Stomach (tissue), 8 donors: ENCODE measurements at regions not wholly inside any gene's neighbourhood (a gene's known extent, or its start where the extent isn't known, plus 50 kb on each side); places are given as distances from the start of the nearest gene placed in this dataset.

ENCODE experiments used
- DNase-seq, 2 donors: peaks; one replicate each; pipeline versions ENCODE4 v3.0.0 to v3.0.0-alpha.2; 2013 to 2019
- H3K27ac ChIP-seq, 5 donors: fragments of 200-600 bp in 4 of 5; sonication (generic) in 4 of 5; one replicate each; pipeline ENCODE4 v1.5.1; 2013 to 2019; ENCODE audit warnings: mild to moderate bottlenecking in 1 of 5, moderate library complexity in 1 of 5
- H3K27me3 ChIP-seq, 3 donors: fragments of 200-600 bp; sonication (generic); one replicate each; pipeline ENCODE4 v1.5.1; 2017 to 2019; ENCODE audit warnings: mixed run types in 1 of 3
- H3K36me3 ChIP-seq, 4 donors: fragments of 200-600 bp; sonication (generic); 1 replicate in 3 of 4; 2 replicates in 1 of 4; pipeline ENCODE4 v1.5.1; 2016 to 2019
- H3K4me1 ChIP-seq, 4 donors: fragments of 200-600 bp; sonication (generic); one replicate each; pipeline ENCODE4 v1.5.1; 2016 to 2019
- H3K4me3 ChIP-seq, 4 donors: fragments of 200-600 bp; sonication (generic) in 3 of 4; one replicate each; pipeline ENCODE4 v1.5.1; 2016 to 2019; ENCODE audit warnings: mild to moderate bottlenecking in 1 of 4
- H3K9me3 ChIP-seq, 4 donors: fragments of 200-600 bp; sonication (generic); one replicate each; pipeline ENCODE4 v1.5.1; 2016 to 2019
- CTCF ChIP-seq, 7 experiments: fragments of 450-650 bp in 4 of 7; fragments of 200-600 bp in 3 of 7; sonication (generic) in 3 of 7; IDR thresholded peaks; one replicate each; pipeline ENCODE4 v1.5.1; 2016 to 2019; ENCODE audit warnings: antibody characterized with exemption in 7 of 7, control low read depth in 2 of 7, mild to moderate bottlenecking in 1 of 7
- EP300 ChIP-seq: sonication (generic); formaldehyde crosslinking; IDR thresholded peaks from one replicate; pipeline ENCODE4 v1.6.1; 2017; ENCODE audit warnings: antibody characterized with exemption
- POLR2A ChIP-seq, 4 donors: fragments of 450-650 bp; IDR thresholded peaks; one replicate each; pipeline ENCODE4 v1.6.1; 2016; ENCODE audit warnings: antibody characterized with exemption in 4 of 4, control low read depth in 2 of 4, mild to moderate bottlenecking in 1 of 4, moderate library complexity in 1 of 4
- POLR2AphosphoS5 ChIP-seq, 3 donors: sonication (generic); formaldehyde crosslinking; IDR thresholded peaks; one replicate each; pipeline ENCODE4 v1.6.1; 2016; ENCODE audit warnings: antibody characterized with exemption in 3 of 3
- WGBS, 5 donors: extraction: QIAGEN DNeasy Blood & Tissue Kit in 3 of 5; methylation state at CpG; one replicate each; pipeline versions ENCODE4 v1.1.5 to v1.1.7; 2013 to 2018; 5-methylcytosine and 5-hydroxymethylcytosine counted together
- intact Hi-C: fragments of 100-400 bp; cut with DNase I; formaldehyde crosslinking; loops from one replicate; pipeline ENCODE4 v1.15.1; 2023; ENCODE audit warnings: low total_unique reads
- donor health status: healthy with polysubstance abuse.
- donor health status: Bipolar disorder and iron deficiency.
- donor health status: healthy.

GRCh38 chr16:75837681-75838080, 111.4 kb upstream of the CPHXL start:
- no peaks in the 10 kb centered on the region for H3K4me1 ChIP-seq
- intact Hi-C loops: no loop called here
- no peaks in the 10 kb centered on the region for H3K27me3 ChIP-seq
- H3K9me3 ChIP-seq: peaks cover 0 to 10% (median 5%) of the 10 kb centered on the region in 4 donors
- H3K4me3 ChIP-seq: no peak overlapping the region
- no peak for TF ChIP-seq POLR2AphosphoS5 (IDR thresholded peaks at IDR 0.05)
- TF ChIP-seq EP300: no peak
- no peak for TF ChIP-seq CTCF (IDR thresholded peaks at IDR 0.05)
- no peak for TF ChIP-seq POLR2A (IDR thresholded peaks at IDR 0.05)
- H3K27ac ChIP-seq: no peak overlapping the region
- H3K36me3 ChIP-seq: no peaks in the 10 kb centered on the region
- no peak for DNase-seq
- 46 to 61% (median 57%) methylated on average over 2 of the region's 2 CpGs for WGBS, 5 donors

GRCh38 chr16:75841517-75841916, 115.2 kb upstream of the CPHXL start:
- 5 to 17% (median 8%) methylated on average over 1 of the region's 1 CpG for WGBS, 5 donors
- Histone ChIP-seq H3K4me1 (no peaks in the 10 kb centered on the region), H3K9me3 (no peaks in the 10 kb centered on the region), H3K27ac (no peak overlapping the region), H3K27me3 (no peaks in the 10 kb centered on the region), H3K4me3 (no peak overlapping the region), H3K36me3 (no peaks in the 10 kb centered on the region)
- DNase-seq: no peak
- no peak for TF ChIP-seq POLR2A (IDR thresholded peaks at IDR 0.05)
- no peak for TF ChIP-seq POLR2AphosphoS5 (IDR thresholded peaks at IDR 0.05)
- TF ChIP-seq EP300: no peak
- TF ChIP-seq CTCF (IDR thresholded peaks at IDR 0.05): no peak
- intact Hi-C loops: no loop called here

DNA sequence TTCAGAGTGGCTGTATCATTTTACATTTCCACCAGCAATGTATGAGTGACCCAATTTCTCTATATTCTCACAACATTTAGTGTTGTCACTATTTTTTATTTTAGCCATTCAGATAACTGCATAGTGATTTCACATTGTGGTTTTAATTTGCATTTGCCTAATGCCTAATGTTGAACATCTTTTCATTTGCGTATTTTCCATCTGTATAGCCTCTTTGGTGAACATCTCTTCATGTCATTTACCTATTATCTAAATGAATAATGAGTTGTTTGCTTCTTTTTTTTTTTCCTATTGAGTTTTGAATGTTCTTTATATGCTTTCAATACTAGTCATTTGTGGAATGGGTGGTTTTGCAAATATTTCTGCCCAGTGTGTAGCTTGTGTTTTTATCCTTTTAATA, 120.9 kb upstream of the CPHXL start:
- no peaks in the 10 kb centered on the region for H3K9me3 ChIP-seq
- H3K4me1 ChIP-seq: no peaks in the 10 kb centered on the region
- no peak for DNase-seq
- no peaks in the 10 kb centered on the region for H3K27me3 ChIP-seq
- TF ChIP-seq POLR2AphosphoS5 (IDR thresholded peaks at IDR 0.05) (no peak), CTCF (IDR thresholded peaks at IDR 0.05) (no peak), POLR2A (IDR thresholded peaks at IDR 0.05) (no peak), EP300 (no peak)
- intact Hi-C loops: no loop called here
- no peaks in the 10 kb centered on the region for H3K36me3 ChIP-seq
- WGBS, 5 donors: 48 to 71% (median 55%) methylated on average over 1 of the region's 1 CpG
- H3K27ac ChIP-seq: no peak overlapping the region
- no peak overlapping the region for H3K4me3 ChIP-seq

DNA sequence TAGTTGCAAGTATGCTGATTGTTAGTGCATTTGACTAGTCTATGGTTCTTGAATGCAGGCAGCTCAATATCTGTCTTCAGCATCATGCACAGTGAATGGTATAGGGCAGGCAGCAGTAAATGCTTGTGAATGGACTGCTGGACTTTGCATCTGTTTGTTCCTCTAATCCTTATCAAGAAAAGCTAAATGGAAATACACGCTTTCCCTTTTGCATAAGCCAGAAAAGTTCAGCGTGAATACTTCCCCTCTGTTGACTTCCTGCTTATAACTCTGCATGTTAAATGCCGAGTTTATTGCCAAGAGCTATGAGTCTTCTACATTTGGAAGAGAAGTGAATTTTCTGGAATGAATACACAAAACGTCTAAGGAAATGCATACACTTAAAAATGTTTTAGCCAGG, 127.9 kb upstream of the CPHXL start:
- Histone ChIP-seq H3K27ac (no peak overlapping the region), H3K27me3 (peaks cover 0 to 17% (median 0%) of the 10 kb centered on the region in 3 donors), H3K4me3 (no peak overlapping the region), H3K9me3 (no peaks in the 10 kb centered on the region), H3K36me3 (no peaks in the 10 kb centered on the region), H3K4me1 (no peaks in the 10 kb centered on the region)
- DNase-seq: peak in 1 of 2 donors; percentile 64
- TF ChIP-seq CTCF (IDR thresholded peaks at IDR 0.05) (no peak), EP300 (no peak), POLR2A (IDR thresholded peaks at IDR 0.05) (no peak), POLR2AphosphoS5 (IDR thresholded peaks at IDR 0.05) (no peak)
- intact Hi-C loops: no loop called here
- WGBS, 5 donors: 5 to 11% (median 5%) methylated on average over 4 of the region's 4 CpGs
